NT2/D1 (cell line): ENCODE measurements at regions not wholly inside any gene's neighbourhood (a gene's known extent, or its start where the extent isn't known, plus 50 kb on each side); places are given as distances from the start of the nearest gene placed in this dataset.

Experiments
- SUZ12 ChIP-seq: IDR thresholded peaks from 2 replicates; pipeline ENCODE4 v1.6.1; 2011; ENCODE audit not compliant: insufficient read length, insufficient read depth; ENCODE audit errors: extremely low read depth
- YY1 ChIP-seq: IDR thresholded peaks from 2 replicates; pipeline ENCODE4 v1.6.1; 2011; ENCODE audit not compliant: insufficient read length, insufficient read depth
- ZNF274 ChIP-seq: IDR thresholded peaks from 2 replicates; pipeline ENCODE4 v1.6.1; 2011; ENCODE audit warnings: mild to moderate bottlenecking, low read depth, low read length

GRCh38 chr18:5704847-5705246 lies 161.1 kb upstream of the EPB41L3 start:
- TF ChIP-seq SUZ12 (no peak), YY1 (no peak), ZNF274 (no peak)
